ENCODE measurements at regions not wholly inside any gene's neighbourhood (a gene's known extent, or its start where the extent isn't known, plus 50 kb on each side); places are given as distances from the start of the nearest gene placed in this dataset.

GRCh38 chr4:184575306-184575705, 73.9 kb downstream of the CASP3 start:
- no peak for DNase-seq

- no peak for DNase-seq
These were observed 74.4 kb downstream of the CASP3 start for GRCh38 chr4:184574861-184575260.

DNA sequence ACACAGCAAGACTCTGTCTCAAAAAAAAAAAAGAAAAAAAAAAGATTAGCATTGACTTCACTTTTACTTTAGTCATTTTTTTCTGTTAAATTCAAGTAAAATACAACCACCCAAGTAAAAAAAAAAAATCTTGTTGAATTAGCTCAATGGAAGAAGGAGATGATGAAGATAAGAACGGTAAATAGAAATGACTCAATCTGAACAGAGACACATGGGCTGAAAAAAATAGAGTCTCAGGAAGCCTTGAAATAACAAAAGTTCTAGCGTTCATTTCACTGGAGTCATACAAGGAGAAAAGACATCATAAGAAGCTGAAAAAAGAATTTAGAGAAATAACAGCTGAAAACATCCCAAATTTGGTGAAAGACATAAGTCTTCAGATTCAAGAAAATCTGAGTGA, 75.5 kb downstream of the CASP3 start:
- no peak for DNase-seq

- no peak for DNase-seq
These were observed 80.5 kb downstream of the CASP3 start for GRCh38 chr4:184568770-184569169.

GRCh38 chr4:184563621-184564020, 85.6 kb downstream of the CASP3 start:
- DNase-seq: no peak

GRCh38 chr4:184558996-184559395, 84.6 kb upstream of the IRF2 start:
- DNase-seq: no peak

GRCh38 chr4:184553891-184554290, 79.5 kb upstream of the IRF2 start:
- DNase-seq: no peak

DNA sequence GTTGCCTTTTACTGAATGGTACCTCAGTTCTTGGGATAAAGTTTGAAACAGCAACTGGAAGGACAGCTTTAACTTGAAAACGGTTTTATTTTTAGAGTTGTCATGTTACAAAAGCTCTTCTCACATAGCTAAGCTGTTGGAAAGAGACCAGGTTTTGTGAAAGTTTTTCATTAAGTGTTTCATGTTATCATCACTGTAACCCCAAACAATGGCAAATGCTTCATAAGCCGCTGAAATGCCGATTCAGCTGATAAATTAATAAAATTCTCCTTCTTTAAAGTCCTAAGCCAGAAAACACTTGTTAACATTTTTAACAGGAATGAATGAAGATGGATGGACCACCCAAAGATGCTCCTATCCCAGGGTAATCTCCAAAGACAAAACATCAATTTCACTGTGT, 76.1 kb upstream of the IRF2 start:
- no peak for DNase-seq

GRCh38 chr4:184548648-184549341, 74.4 kb upstream of the IRF2 start:
- no peak for DNase-seq

DNA sequence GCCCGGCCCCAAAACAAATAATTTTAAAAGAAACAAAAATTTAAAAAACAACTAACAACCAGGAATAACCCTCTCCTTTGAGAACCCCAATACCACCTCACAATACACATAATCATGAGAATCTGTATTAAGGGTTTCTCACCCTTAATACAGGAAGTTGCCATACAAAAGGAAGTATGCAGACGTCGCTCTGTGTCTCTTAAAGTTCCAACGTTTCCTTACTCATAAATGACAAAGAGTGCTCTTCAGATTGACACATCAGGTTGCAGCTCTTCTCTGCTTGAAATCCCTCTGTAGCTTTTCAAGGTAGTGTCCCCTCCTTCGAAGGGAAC, 73.9 kb upstream of the IRF2 start:
- DNase-seq: no peak

- no peak for DNase-seq
These were observed 70.5 kb upstream of the IRF2 start for GRCh38 chr4:184544788-184545409.

DNA sequence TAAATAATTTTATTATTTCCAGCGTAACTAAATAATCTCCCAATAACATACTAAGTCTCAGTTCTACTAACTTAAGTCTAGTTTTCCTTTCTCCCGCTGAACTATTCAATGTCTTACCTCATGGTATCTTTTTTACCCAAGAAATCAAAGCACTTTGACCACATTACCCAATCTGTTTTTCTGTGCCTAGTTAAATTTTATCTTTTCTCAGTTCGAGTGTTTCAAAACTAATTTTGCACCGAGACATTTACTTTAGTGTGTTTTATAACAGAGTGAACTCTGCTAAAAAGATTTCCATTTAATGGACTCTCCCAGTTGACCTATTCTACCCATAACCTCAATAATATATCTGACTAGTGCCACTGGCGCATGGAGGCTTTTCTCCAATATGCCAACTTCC, 67.6 kb upstream of the IRF2 start:
- no peak for DNase-seq

GRCh38 chr4:184540307-184540706, 66.0 kb upstream of the IRF2 start:
- no peak for DNase-seq

DNA sequence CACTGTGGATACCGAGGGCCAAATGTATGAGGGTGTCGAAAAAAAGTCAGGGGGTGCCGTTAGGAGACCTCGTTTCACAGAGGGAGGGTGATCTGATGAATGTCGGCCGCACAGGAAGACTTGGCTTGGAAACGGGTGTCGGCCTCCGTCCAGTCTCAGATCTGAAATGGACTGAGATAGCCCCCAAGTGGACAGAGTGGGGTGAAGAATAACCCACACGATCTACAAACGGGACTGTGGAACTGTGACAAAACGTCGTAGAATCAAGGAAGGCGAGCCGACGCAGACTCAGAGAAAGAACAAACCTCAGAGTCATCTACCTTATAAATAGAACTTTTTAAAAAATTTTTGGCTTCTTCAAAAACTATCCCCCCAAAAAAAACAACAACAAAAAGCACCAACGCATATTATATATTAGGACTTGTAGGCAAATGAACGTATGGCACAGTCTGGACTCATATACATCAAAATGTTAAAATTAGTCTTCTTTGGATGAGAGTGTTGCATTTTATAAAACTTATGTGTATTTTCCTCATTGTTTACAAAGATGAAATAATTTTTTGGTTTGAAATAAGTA, 63.8 kb upstream of the IRF2 start:
- DNase-seq: peak; percentile 69

GRCh38 chr4:184537269-184538022, 63.1 kb upstream of the IRF2 start:
- DNase-seq: peak; percentile 97

DNA sequence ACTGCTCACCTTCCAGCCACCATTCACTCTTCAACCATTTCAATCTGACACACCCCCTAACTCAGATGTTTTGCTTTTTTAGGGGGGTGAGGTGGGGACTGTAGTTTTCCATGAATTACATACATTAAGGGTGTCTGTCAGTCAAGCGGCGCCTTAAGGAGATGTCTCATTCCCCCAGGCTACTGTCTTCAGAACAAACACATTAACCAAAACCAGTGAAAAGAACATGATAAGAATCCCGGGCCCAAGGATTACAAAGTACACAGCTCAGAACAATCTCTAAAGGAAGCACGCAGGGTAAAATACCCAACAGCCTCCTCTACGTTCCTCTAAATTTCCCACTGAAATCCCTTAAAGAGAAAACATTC, 62.5 kb upstream of the IRF2 start:
- no peak for DNase-seq

- DNase-seq: no peak
These were observed 61.9 kb upstream of the IRF2 start for GRCh38 chr4:184536065-184536880.

- DNase-seq: no peak
These were observed 60.4 kb upstream of the IRF2 start for GRCh38 chr4:184534511-184535391.

DNA sequence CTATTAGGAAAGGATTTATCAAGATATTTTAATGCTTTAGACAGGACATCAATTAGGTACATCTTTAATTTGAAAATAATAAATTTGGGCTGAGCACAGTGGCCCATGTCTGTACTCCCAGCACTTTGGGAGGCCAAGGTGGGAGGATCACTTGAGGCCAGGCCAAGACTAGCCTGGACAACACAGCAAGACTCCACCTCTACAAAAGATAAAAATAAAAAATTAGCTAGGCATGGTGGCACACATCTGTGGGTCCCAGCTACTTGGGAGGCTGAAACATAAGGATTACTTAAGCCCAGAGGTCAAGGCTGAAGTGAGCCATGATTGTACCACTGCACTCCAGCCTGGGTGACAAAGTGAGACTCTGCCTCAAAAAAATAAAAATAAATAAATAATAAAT, 59.6 kb upstream of the IRF2 start:
- no peak for DNase-seq

DNA sequence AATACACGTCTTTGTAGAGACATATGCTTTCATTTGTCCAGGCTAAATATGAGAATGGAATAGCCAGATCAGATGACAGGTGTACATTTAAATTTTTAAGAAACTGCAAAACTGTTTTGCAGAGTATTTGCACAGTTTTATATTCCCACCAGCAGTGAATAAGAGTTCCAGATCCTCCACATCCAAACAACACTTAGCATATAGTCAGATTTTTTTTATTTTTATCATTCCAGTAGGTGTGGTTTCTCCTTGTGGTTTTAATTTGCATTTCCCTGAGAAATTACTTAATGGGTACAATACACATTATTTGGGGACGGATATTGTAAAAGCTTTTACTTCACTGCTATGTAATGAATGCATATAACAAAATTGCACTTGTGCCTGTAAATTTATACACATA, 56.7 kb upstream of the IRF2 start:
- no peak for DNase-seq

DNA sequence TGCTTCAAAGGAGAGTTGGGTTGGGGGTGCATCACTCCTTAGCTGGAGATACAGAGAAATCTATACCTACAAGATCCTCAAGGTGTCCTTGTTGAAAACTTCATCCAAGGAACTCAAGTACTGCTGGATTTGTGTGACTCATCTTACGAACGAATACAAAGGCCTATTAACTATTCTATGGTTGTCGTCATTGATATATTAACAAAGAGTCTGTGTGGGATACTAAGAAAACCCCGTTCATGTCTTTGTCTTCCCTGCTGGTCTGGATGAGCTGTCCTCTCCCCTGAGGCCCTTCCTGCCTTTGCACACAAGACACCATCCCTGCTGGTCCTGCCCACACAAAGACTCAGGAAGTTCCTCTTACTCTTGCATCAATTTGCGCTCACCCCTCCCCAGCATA, 54.9 kb upstream of the IRF2 start:
- no peak for DNase-seq

DNA sequence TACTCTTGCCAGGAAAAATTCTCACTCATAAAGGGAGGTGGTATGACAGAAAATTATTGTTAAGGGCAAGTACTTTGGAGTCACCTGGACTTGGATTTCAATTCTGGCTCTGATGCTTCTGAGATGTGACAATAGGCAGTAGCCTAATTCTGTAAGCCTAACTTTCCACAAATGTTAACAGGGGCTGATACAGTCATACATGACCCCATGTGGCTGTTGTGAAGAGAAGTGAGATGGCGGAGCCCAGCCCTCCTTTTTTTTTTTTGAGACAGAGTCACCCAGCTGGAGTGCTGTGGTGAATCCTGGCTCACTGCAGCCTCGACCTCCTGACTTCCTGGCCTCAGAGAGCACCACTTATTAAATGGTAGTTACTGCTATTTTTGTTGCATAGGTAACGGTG, 54.4 kb upstream of the IRF2 start:
- DNase-seq: no peak

All from stimulated activated CD8-positive, alpha-beta memory T cell treated with anti-CD3 and anti-CD28 coated beads, Interleukin-4, amount 100 ng/mL, for 48 hours (primary cell).